Stimulated activated naive CD4-positive, alpha-beta T cell treated with Interleukin-2 at 50 U/mL for 16 hours (primary cell): ENCODE measurements at regions not wholly inside any gene's neighbourhood (a gene's known extent, or its start where the extent isn't known, plus 50 kb on each side); places are given as distances from the start of the nearest gene placed in this dataset.
"Not testable (repeated sequence)": the region's sequence is repeated elsewhere in the genome, so short reads cannot be mapped to it uniquely, and the experiment has no call there.

Experiments used
- DNase-seq: peaks from one replicate; lab custom pipeline; 2025; lab: John Stamatoyannopoulos, UW

GRCh38 chr1:221878134-221878533 lies 136.2 kb upstream of the DUSP10 start:
- DNase-seq, result no peak

- DNase-seq, result no peak
These were observed 135.4 kb upstream of the DUSP10 start for GRCh38 chr1:221877311-221877710.

GRCh38 chr1:221875004-221875330 lies 133.1 kb upstream of the DUSP10 start:
- DNase-seq, result no peak

GRCh38 chr1:221874285-221875003 lies 132.6 kb upstream of the DUSP10 start:
- no peak for DNase-seq

- no peak for DNase-seq
These were observed 131.8 kb upstream of the DUSP10 start for GRCh38 chr1:221873673-221874072.

- no peak for DNase-seq
These were observed 129.2 kb upstream of the DUSP10 start for GRCh38 chr1:221871056-221871455.

GRCh38 chr1:221869779-221870178 lies 127.9 kb upstream of the DUSP10 start:
- DNase-seq, result no peak

GRCh38 chr1:221868593-221869303 lies 126.9 kb upstream of the DUSP10 start:
- no peak for DNase-seq

- DNase-seq, result no peak
These were observed 125.1 kb upstream of the DUSP10 start for GRCh38 chr1:221867003-221867402.

- DNase-seq, result no peak
These were observed 123.9 kb upstream of the DUSP10 start for GRCh38 chr1:221865808-221866207.

GRCh38 chr1:221863635-221864034 lies 121.7 kb upstream of the DUSP10 start:
- DNase-seq, result no peak

- DNase-seq, result no peak
These were observed 121.1 kb upstream of the DUSP10 start for GRCh38 chr1:221862971-221863370.

- DNase-seq, result no peak
These were observed 117.1 kb upstream of the DUSP10 start for GRCh38 chr1:221858818-221859611.

- DNase-seq, result not testable (repeated sequence)
These were observed 115.2 kb upstream of the DUSP10 start for GRCh38 chr1:221857094-221857444.

- no peak for DNase-seq
These were observed 114.6 kb upstream of the DUSP10 start for GRCh38 chr1:221856228-221857093.

GRCh38 chr1:221855156-221855555 lies 113.3 kb upstream of the DUSP10 start:
- DNase-seq, result no peak

GRCh38 chr1:221851336-221851735 lies 109.4 kb upstream of the DUSP10 start:
- DNase-seq, result no peak

GRCh38 chr1:221850470-221851187 lies 108.7 kb upstream of the DUSP10 start:
- DNase-seq, result no peak

GRCh38 chr1:221849897-221850296 lies 108.0 kb upstream of the DUSP10 start:
- DNase-seq, result no peak

GRCh38 chr1:221849110-221849509 lies 107.2 kb upstream of the DUSP10 start:
- DNase-seq, result no peak

- no peak for DNase-seq
These were observed 105.8 kb upstream of the DUSP10 start for GRCh38 chr1:221847676-221848075.
